ENCODE measurements at regions not wholly inside any gene's neighbourhood (a gene's known extent, or its start where the extent isn't known, plus 50 kb on each side); places are given as distances from the start of the nearest gene placed in this dataset.

DNA sequence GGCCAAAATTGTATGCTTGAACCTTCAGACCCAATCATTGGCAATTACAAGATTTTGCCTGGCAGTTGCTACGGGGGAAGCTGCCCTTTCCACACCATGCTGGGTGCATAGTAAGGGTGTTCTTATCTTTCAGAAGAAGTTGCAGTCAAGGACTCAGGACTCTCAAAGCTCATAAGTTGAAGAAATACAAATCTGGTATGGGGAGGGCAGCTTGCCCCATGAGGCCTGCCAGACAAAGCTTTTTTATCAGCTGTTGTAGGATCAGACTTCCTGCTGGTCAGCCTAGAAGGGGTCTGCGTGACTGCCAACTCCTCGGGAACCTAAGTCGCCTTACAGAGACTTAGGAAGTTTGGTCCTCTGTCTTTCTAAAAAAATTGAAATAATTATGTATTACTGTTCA, 174.9 kb upstream of the TECRL start:
- Histone ChIP-seq H3K27ac (ENCODE audit: low read depth in 1 of 2, low read length in 2 of 2) (no peak overlapping the region), H4K20me1 (ENCODE audit: insufficient read depth, low read length) (no peaks in the 10 kb centered on the region), H3K9ac (ENCODE audit: insufficient read depth, low read length, poor library complexity, severe bottlenecking) (no peak overlapping the region), H3K9me3 (replicated peaks in 1 of 2; ENCODE audit: control insufficient read depth in 1 of 2, insufficient read depth in 1 of 2, low read length in 2 of 2) (no peaks in the 10 kb centered on the region), H3K4me3 (replicated peaks in 1 of 3; ENCODE audit: low read depth in 2 of 3, low read length in 3 of 3) (no peak overlapping the region), H3K79me2 (ENCODE audit: insufficient read depth, low read length) (no peaks in the 10 kb centered on the region), H2AFZ (ENCODE audit: insufficient read depth, low read depth, low read length, poor library complexity, severe bottlenecking) (no peak overlapping the region), H3K4me1 (ENCODE audit: control insufficient read depth in 1 of 2, insufficient read depth in 2 of 2, low read length in 2 of 2) (no peaks in the 10 kb centered on the region), H3K27me3 (ENCODE audit: control insufficient read depth in 2 of 2, insufficient read depth in 2 of 2, low read length in 2 of 2) (no peaks in the 10 kb centered on the region), H3K4me2 (replicated peaks; ENCODE audit: extremely low read depth, low read length, poor library complexity, severe bottlenecking) (no peak overlapping the region), H3K36me3 (replicated peaks in 1 of 2; ENCODE audit: control insufficient read depth in 1 of 2, insufficient read depth in 2 of 2, low read length in 2 of 2) (no peaks in the 10 kb centered on the region)
- no peak for TF ChIP-seq CTCF (IDR thresholded peaks at IDR 0.05)
- intact Hi-C loops (cut with micrococcal nuclease) = no loop called here
- WGBS (ENCODE audit: insufficient coverage) = no CpG with 5 or more reads among the region's 4 CpGs
- Mint-ChIP-seq H3K4me1 (no peaks in the 10 kb centered on the region), H3K4me3 (no peak overlapping the region), H3K36me3 (no peaks in the 10 kb centered on the region), H3K9me3 (no peaks in the 10 kb centered on the region), H3K27ac (no peak overlapping the region), H3K27me3 (ENCODE audit: low read depth in 3 of 3) (no peaks in the 10 kb centered on the region)
- no peak for DNase-seq

- Histone ChIP-seq H3K9ac (ENCODE audit: insufficient read depth, low read length, poor library complexity, severe bottlenecking) (no peak overlapping the region), H3K27ac (ENCODE audit: low read depth in 1 of 2, low read length in 2 of 2) (no peak overlapping the region), H3K4me3 (replicated peaks in 1 of 3; ENCODE audit: low read depth in 2 of 3, low read length in 3 of 3) (no peak overlapping the region), H3K4me2 (replicated peaks; ENCODE audit: extremely low read depth, low read length, poor library complexity, severe bottlenecking) (no peak overlapping the region), H3K27me3 (ENCODE audit: control insufficient read depth in 2 of 2, insufficient read depth in 2 of 2, low read length in 2 of 2) (no peaks in the 10 kb centered on the region), H2AFZ (ENCODE audit: insufficient read depth, low read depth, low read length, poor library complexity, severe bottlenecking) (no peak overlapping the region), H3K36me3 (replicated peaks in 1 of 2; ENCODE audit: control insufficient read depth in 1 of 2, insufficient read depth in 2 of 2, low read length in 2 of 2) (no peaks in the 10 kb centered on the region), H4K20me1 (ENCODE audit: insufficient read depth, low read length) (no peaks in the 10 kb centered on the region), H3K4me1 (ENCODE audit: control insufficient read depth in 1 of 2, insufficient read depth in 2 of 2, low read length in 2 of 2) (no peaks in the 10 kb centered on the region), H3K9me3 (replicated peaks in 1 of 2; ENCODE audit: control insufficient read depth in 1 of 2, insufficient read depth in 1 of 2, low read length in 2 of 2) (no peaks in the 10 kb centered on the region), H3K79me2 (ENCODE audit: insufficient read depth, low read length) (no peaks in the 10 kb centered on the region)
- Mint-ChIP-seq H3K27me3 (ENCODE audit: low read depth in 3 of 3) (no peaks in the 10 kb centered on the region), H3K4me3 (no peak overlapping the region), H3K4me1 (no peaks in the 10 kb centered on the region), H3K27ac (no peak overlapping the region), H3K9me3 (peaks cover 0 to under 1% (median 0%) of the 10 kb centered on the region in 7 donors), H3K36me3 (no peaks in the 10 kb centered on the region)
- no peak for TF ChIP-seq CTCF (IDR thresholded peaks at IDR 0.05)
- no peak for DNase-seq
- intact Hi-C loops (cut with micrococcal nuclease) = no loop called here
- WGBS (ENCODE audit: insufficient coverage) = no CpG with 5 or more reads among the region's 3 CpGs
Observed at GRCh38 chr4:64582492-64582891, 173.2 kb upstream of the TECRL start.

Measured in CD14-positive monocyte (primary cell).